Uterus (tissue), 2 donors: ENCODE measurements at regions not wholly inside any gene's neighbourhood (a gene's known extent, or its start where the extent isn't known, plus 50 kb on each side); places are given as distances from the start of the nearest gene placed in this dataset.

ENCODE experiments used
- CTCF ChIP-seq, 4 experiments: fragments of 200-600 bp in 2 of 4; fragments of 450-650 bp in 2 of 4; sonication (generic) in 2 of 4; IDR thresholded peaks; one replicate each; pipeline ENCODE4 v1.5.1; 2016 to 2019; ENCODE audit warnings: antibody characterized with exemption in 4 of 4, mild to moderate bottlenecking in 2 of 4, moderate library complexity in 1 of 4
- POLR2A ChIP-seq, 2 donors: fragments of 450-650 bp; IDR thresholded peaks; one replicate each; pipeline ENCODE4 v1.6.1; 2016; ENCODE audit warnings: antibody characterized with exemption in 2 of 2, mild to moderate bottlenecking in 1 of 2, moderate library complexity in 1 of 2

- TF ChIP-seq CTCF (IDR thresholded peaks at IDR 0.05) (no peak), POLR2A (IDR thresholded peaks at IDR 0.05) (no peak)
Measured at GRCh38 chr14:89637581-89637980, 220.5 kb upstream of the FOXN3 start.
